Nephron (organoid): ENCODE measurements at regions not wholly inside any gene's neighbourhood (a gene's known extent, or its start where the extent isn't known, plus 50 kb on each side); places are given as distances from the start of the nearest gene placed in this dataset.

Source experiments
- H3K27ac Mint-ChIP-seq, 3 experiments: 2 replicates each; pipeline ENCODE4 v1.8.0; 2020; ENCODE audit warnings: mixed read lengths in 3 of 3, mild to moderate bottlenecking in 2 of 3, moderate library complexity in 1 of 3
- H3K27me3 Mint-ChIP-seq: 2 replicates; pipeline ENCODE4 v1.8.0; 2021; ENCODE audit warnings: low read depth, mild to moderate bottlenecking, moderate library complexity, mixed read lengths
- H3K36me3 Mint-ChIP-seq: 2 replicates; pipeline ENCODE4 v1.8.0; 2020; ENCODE audit warnings: low read depth, mixed read lengths
- H3K4me1 Mint-ChIP-seq: 2 replicates; pipeline ENCODE4 v1.8.0; 2020; ENCODE audit warnings: mixed read lengths
- H3K4me3 Mint-ChIP-seq, 3 experiments: 2 replicates each; pipeline ENCODE4 v1.8.0; 2020; ENCODE audit warnings: mild to moderate bottlenecking in 3 of 3, mixed read lengths in 3 of 3, moderate library complexity in 2 of 3
- H3K9me3 Mint-ChIP-seq: 2 replicates; pipeline ENCODE4 v1.8.0; 2020; ENCODE audit warnings: mixed read lengths
- TF ChIP-seq, protein P1 (sequence below), 3 experiments: fragments of 200-600 bp; sonication (generic); IDR thresholded peaks; one replicate each; pipeline ENCODE4 v1.5.0; 2021; ENCODE audit warnings: antibody characterized with exemption in 3 of 3; ENCODE audit not compliant: unreplicated experiment in 3 of 3

DNA sequence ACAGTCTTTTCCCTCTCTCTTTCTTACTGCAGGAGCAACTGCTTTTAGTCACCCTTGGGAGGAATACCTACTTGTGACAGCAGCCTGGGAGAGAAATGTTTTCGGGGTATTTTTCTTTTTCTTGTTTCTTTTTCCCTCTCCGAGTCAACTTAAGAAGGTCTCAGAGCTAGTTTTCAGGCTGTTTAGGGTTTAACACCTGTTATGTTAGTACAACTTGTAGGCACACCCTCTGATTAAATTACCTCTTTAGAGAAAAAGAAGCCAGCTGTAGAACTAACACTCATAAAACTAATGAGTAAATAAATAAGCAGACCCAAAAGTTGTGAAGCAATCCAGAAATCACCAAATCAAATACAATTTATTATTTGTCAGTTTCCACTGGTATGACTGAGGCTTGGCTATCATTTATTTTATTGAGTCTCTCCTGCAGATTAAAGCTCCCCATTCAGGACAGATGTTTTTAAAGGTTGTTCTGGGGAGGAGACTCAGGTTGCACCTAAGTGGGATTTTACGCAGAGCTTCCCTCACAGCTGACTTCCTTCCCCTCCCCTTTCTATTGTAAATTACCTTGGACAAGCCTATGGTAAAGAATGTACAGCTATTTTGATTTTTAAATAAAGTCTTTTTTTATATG, 112.5 kb downstream of the FOXB1 start:
- H3K4me3 Mint-ChIP-seq, result no peak overlapping the region
- TF ChIP-seq, protein P1, sequence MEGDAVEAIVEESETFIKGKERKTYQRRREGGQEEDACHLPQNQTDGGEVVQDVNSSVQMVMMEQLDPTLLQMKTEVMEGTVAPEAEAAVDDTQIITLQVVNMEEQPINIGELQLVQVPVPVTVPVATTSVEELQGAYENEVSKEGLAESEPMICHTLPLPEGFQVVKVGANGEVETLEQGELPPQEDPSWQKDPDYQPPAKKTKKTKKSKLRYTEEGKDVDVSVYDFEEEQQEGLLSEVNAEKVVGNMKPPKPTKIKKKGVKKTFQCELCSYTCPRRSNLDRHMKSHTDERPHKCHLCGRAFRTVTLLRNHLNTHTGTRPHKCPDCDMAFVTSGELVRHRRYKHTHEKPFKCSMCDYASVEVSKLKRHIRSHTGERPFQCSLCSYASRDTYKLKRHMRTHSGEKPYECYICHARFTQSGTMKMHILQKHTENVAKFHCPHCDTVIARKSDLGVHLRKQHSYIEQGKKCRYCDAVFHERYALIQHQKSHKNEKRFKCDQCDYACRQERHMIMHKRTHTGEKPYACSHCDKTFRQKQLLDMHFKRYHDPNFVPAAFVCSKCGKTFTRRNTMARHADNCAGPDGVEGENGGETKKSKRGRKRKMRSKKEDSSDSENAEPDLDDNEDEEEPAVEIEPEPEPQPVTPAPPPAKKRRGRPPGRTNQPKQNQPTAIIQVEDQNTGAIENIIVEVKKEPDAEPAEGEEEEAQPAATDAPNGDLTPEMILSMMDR (IDR thresholded peaks at IDR 0.05; ENCODE audit: unreplicated experiment in 3 of 3), result no peak
- peaks cover 42% of the 10 kb centered on the region for H3K27me3 Mint-ChIP-seq
- H3K27ac Mint-ChIP-seq, result no peak overlapping the region
- H3K36me3 Mint-ChIP-seq, result no peaks in the 10 kb centered on the region
- H3K9me3 Mint-ChIP-seq, result no peaks in the 10 kb centered on the region
- peaks cover 24% of the 10 kb centered on the region for H3K4me1 Mint-ChIP-seq

DNA sequence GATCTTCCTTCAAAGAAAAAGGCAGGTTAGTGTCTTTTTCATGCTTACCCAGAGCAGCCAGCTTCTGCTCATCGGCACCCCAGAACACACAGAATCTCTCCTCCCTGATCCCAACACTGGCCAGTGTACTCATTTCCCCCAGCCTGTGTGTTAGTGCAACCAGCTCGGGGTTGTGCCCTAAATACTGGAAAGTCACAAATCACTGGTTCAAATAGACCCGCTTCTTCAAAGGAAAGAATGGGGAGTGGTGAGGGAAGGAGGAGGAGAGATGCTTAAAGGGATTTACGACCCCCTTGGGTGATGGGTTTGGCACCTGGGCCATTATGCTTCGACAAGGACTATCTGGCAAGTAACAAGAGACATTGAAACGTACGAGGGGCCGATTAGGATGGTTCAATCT, 114.0 kb downstream of the FOXB1 start:
- Mint-ChIP-seq H3K9me3 (no peaks in the 10 kb centered on the region), H3K4me1 (peaks cover 24% of the 10 kb centered on the region), H3K27ac (no peak overlapping the region), H3K27me3 (peaks cover 42% of the 10 kb centered on the region), H3K36me3 (no peaks in the 10 kb centered on the region), H3K4me3 (no peak overlapping the region)
- TF ChIP-seq, protein P1 (IDR thresholded peaks at IDR 0.05; ENCODE audit: unreplicated experiment in 3 of 3), result no peak

DNA sequence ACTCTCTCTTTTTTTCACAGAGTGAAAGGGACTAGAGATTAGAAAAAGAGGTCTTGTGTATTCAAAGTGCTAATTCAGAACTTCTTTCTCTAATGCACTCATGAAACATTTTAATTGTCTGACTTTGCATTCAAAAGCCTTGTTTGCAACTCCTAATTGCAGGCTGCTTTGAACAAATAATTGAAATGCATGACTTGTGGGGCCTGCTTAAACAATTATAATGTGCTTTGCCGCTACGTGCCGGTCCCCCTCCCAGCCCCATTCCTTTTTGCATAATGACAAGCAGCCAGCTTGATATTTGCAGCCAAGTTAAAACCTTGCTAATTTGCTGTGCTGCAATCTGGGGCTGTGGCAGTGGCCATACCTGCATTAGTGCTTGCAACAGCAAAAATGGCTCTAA, 114.5 kb downstream of the FOXB1 start:
- Mint-ChIP-seq H3K9me3 (no peaks in the 10 kb centered on the region), H3K36me3 (no peaks in the 10 kb centered on the region), H3K27ac (no peak overlapping the region), H3K27me3 (peaks cover 42% of the 10 kb centered on the region), H3K4me3 (no peak overlapping the region), H3K4me1 (peaks cover 24% of the 10 kb centered on the region)
- TF ChIP-seq, protein P1 (IDR thresholded peaks at IDR 0.05; ENCODE audit: unreplicated experiment in 3 of 3), result no peak

DNA sequence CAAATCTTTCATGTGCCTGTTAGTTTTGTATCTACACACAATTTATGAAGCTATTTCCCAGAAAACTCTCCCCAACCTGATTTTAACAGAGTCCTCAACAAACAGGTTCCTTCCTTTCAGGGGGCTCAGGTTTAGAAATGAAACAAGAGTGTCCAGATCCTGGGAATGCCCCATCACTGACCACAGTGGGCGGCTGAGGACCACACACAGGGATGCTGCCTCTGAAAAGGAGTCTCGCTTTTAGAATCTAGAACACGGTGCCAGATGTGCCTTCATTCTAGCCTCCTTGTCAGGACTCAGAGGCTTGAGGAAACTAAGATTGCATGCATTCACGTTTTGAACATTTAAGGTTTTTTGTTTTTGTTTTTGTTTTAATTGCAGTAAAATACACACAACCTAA, 115.0 kb downstream of the FOXB1 start:
- TF ChIP-seq, protein P1 (IDR thresholded peaks at IDR 0.05; ENCODE audit: unreplicated experiment in 3 of 3), result no peak
- peaks cover 45% of the 10 kb centered on the region for H3K27me3 Mint-ChIP-seq

DNA sequence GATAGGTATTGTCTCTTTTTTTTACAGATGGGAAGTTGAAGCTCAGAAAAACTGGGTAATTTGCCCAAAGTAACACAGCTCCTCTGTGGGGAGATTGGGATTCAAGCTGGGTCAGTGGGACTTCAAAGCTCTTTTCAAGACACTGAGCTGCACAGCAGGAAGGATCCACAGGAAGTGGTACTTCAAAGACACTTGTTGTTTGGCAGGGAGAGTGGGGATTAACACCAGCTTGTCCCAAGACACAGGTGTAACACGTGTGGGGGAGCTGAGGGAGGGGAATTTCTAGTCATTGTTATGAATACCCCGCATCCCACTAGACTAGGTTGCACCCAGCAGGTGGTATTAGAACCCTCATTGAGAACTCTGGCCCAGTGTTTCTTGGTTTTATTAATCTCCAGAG, 116.0 kb downstream of the FOXB1 start:
- Mint-ChIP-seq H3K27me3 (peaks cover 45% of the 10 kb centered on the region), H3K36me3 (no peaks in the 10 kb centered on the region), H3K4me3 (no peak overlapping the region), H3K27ac (no peak overlapping the region), H3K9me3 (no peaks in the 10 kb centered on the region), H3K4me1 (peaks cover 24% of the 10 kb centered on the region)
- TF ChIP-seq, protein P1 (IDR thresholded peaks at IDR 0.05; ENCODE audit: unreplicated experiment in 3 of 3), result no peak

More for the DNA sequence above, 115.0 kb downstream of the FOXB1 start:
- Mint-ChIP-seq H3K4me3 (no peak overlapping the region), H3K9me3 (no peaks in the 10 kb centered on the region), H3K36me3 (no peaks in the 10 kb centered on the region), H3K27ac (no peak overlapping the region), H3K4me1 (peaks cover 24% of the 10 kb centered on the region)

DNA sequence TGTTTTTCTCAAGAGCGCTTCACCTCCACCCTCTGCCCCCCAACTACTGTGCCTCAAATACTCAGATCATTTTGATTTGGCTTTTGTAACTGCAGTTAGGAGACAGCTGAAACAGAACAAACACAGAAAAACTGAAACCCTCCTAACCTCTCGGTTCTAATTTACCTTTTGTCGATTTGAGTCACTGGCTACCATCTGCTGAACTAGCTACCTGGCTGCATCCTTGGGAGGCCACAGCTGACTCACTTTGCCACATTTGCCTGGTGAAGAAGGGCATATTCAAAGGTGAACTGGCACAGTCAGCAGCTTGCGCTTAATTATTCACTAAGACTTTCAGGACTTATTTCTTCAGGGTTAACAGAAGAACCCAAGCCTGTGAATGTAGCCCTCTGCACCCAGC, 117.7 kb downstream of the FOXB1 start:
- Mint-ChIP-seq H3K27ac (no peak overlapping the region), H3K9me3 (no peaks in the 10 kb centered on the region), H3K4me1 (peaks cover 17% of the 10 kb centered on the region), H3K27me3 (peaks cover 34% of the 10 kb centered on the region), H3K36me3 (no peaks in the 10 kb centered on the region), H3K4me3 (no peak overlapping the region)
- TF ChIP-seq, protein P1 (IDR thresholded peaks at IDR 0.05; ENCODE audit: unreplicated experiment in 3 of 3), result no peak
